HUES48 (cell line): ENCODE measurements at regions not wholly inside any gene's neighbourhood (a gene's known extent, or its start where the extent isn't known, plus 50 kb on each side); places are given as distances from the start of the nearest gene placed in this dataset.

Experiments
- H3K27ac ChIP-seq: one replicate; pipeline ENCODE4 v1.7.0; 2013; ENCODE audit warnings: low read depth, low read length, inconsistent platforms
- H3K27me3 ChIP-seq: 2 replicates; pipeline ENCODE4 v1.6.1; 2013; ENCODE audit warnings: mild to moderate bottlenecking, low read length; ENCODE audit not compliant: control insufficient read depth, insufficient read depth
- H3K36me3 ChIP-seq: 2 replicates; pipeline ENCODE4 v1.6.1; 2013; ENCODE audit warnings: low read length; ENCODE audit not compliant: control insufficient read depth, insufficient read depth
- H3K4me1 ChIP-seq: 2 replicates; pipeline ENCODE4 v1.6.1; 2013; ENCODE audit warnings: mild to moderate bottlenecking, low read length; ENCODE audit not compliant: control insufficient read depth, insufficient read depth
- H3K4me3 ChIP-seq: 2 replicates; pipeline ENCODE4 v1.5.1; 2013; ENCODE audit warnings: mild to moderate bottlenecking, low read depth, low read length
- H3K9ac ChIP-seq: 2 replicates; pipeline ENCODE4 v1.6.1; 2013; ENCODE audit warnings: mild to moderate bottlenecking, low read depth, low read length, moderate library complexity
- H3K9me3 ChIP-seq: 2 replicates; pipeline ENCODE4 v1.6.1; 2013; ENCODE audit warnings: low read length; ENCODE audit not compliant: control insufficient read depth, insufficient read depth

DNA sequence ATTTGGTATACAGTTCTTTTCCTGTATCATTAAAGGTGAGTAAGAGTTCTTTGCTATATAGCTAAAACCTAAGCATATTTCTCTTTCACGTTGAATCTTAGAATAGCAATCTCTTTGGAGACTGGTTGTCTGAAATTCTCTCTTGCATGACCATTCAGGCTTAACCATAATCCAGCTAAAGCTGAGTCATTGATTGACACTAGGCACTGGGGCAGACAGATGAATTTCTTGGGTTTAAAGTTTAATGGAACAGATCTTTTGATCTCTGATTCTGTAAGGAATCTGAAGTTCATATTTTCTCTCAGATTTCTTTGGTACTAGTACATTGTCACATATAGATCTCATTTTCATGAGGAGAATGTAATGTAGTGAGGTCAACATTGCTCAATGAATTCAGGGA, 397.3 kb upstream of the MIR17HG start:
- Histone ChIP-seq H3K9me3 (no peaks in the 10 kb centered on the region), H3K4me3 (no peak overlapping the region), H3K4me1 (peaks cover 8% of the 10 kb centered on the region), H3K27ac (no peak overlapping the region), H3K27me3 (no peaks in the 10 kb centered on the region), H3K9ac (no peak overlapping the region), H3K36me3 (no peaks in the 10 kb centered on the region)

DNA sequence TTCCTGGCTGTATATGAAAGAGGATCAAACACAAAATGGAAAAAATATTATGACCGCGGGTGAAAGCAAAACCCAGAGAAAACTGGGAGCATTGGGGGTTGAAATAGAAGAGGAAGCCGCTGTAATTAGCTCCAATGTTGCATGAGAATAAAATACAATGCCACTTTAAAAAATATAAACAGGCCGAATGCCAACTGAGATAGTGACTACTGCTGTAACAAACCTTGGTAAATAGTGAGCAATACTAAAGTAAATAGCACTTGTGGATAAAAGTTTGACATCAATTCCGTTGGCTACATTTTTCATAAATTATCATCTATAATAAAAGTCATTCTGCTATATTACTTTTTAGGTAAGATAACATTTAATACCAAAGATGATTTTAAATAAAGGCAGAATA, 395.8 kb upstream of the MIR17HG start:
- no peaks in the 10 kb centered on the region for H3K27me3 ChIP-seq
- peaks cover 8% of the 10 kb centered on the region for H3K4me1 ChIP-seq
- H3K27ac ChIP-seq: no peak overlapping the region
- no peaks in the 10 kb centered on the region for H3K36me3 ChIP-seq
- no peak overlapping the region for H3K4me3 ChIP-seq
- H3K9ac ChIP-seq: no peak overlapping the region
- H3K9me3 ChIP-seq: no peaks in the 10 kb centered on the region

DNA sequence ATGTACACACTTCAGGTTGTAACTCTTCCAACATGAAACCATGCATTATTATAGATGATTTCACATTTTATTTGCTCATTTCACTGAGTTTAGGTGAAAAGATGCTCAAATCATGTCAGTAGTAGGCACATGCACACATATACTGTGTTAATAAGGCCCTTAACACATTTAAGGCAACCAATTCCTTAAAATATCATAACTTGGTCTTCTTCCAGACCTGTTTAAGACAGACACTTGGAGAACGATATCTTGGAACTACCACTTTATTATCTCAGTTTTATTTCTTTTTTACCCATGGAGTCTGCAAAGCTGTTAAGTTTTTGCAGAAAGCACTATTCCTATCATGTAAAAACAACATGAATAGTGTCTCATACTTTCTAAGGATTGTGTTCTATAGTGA, 395.2 kb upstream of the MIR17HG start:
- Histone ChIP-seq H3K27me3 (no peaks in the 10 kb centered on the region), H3K36me3 (no peaks in the 10 kb centered on the region), H3K9ac (no peak overlapping the region), H3K27ac (no peak overlapping the region), H3K4me3 (no peak overlapping the region), H3K9me3 (no peaks in the 10 kb centered on the region), H3K4me1 (peaks cover 8% of the 10 kb centered on the region)

DNA sequence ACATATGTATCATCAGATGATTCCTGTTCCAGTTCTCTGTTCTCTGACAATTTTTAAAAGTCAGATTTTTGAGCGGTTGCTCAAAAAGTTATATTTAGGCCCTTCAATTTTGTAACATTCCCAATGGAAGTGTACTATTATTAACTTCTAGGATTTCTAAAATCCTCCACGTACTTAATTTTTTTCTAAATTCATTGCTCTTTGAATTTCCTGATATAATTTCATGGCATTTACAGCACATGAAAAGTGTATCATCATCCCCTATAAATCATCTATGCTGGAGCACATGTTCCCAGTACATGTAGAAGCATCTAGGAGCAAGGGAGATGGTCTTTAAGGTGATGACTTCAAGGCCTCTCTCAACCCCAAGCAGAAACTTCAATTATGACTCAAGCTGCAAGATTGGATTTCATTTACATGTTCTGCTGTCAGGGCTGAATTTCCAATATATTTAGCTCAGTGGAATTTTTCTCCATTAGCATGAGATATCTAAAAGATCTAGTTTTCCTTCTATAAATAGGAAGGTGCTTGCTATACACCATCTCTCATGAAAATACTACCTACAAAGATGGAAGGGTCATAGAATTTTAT, 392.8 kb upstream of the MIR17HG start:
- no peak overlapping the region for H3K27ac ChIP-seq
- peaks cover 8% of the 10 kb centered on the region for H3K4me1 ChIP-seq
- H3K9ac ChIP-seq: no peak overlapping the region
- H3K4me3 ChIP-seq: no peak overlapping the region
- no peaks in the 10 kb centered on the region for H3K9me3 ChIP-seq
- no peaks in the 10 kb centered on the region for H3K27me3 ChIP-seq
- H3K36me3 ChIP-seq: no peaks in the 10 kb centered on the region

DNA sequence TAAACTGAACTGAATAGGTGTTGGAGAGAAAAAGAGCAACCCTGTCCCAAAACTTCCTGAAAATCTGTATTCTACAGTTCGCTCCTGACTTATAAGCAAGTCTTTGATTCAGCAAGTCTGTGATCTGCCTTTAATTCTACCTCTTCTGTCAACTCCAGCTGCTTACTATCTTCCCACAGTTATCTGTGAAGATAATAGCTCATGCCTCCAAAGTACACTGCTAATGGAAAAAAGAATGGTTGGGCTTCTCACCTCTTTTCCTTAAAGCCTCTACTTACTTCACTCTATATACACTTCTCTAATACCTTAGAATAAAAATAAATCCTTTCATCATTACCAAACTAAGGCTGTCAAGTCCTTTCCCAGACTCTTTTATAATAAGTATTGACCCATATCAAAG, 391.5 kb upstream of the MIR17HG start:
- Histone ChIP-seq H3K27ac (no peak overlapping the region), H3K9me3 (no peaks in the 10 kb centered on the region), H3K4me3 (no peak overlapping the region), H3K4me1 (peaks cover 8% of the 10 kb centered on the region), H3K9ac (no peak overlapping the region), H3K27me3 (no peaks in the 10 kb centered on the region), H3K36me3 (no peaks in the 10 kb centered on the region)

DNA sequence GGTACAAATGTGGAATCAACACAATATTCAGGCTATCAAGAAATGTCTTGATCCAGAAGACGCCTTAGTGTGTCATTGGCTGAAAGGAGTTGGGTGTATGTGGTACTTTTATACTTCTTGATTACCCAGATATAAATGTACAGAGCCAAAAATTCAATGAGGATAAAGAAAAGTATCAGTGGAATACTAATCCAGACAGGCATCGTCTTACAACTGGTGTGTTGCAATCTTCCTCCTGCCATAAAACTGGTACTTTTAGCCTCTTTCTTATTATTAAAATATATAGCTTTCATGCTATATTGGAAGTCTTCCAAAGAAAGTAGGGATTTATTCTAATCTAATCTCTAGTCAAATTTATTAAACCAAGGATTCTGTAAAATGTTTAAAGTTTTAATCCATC, 388.6 kb upstream of the MIR17HG start:
- H3K36me3 ChIP-seq: no peaks in the 10 kb centered on the region
- H3K4me3 ChIP-seq: no peak overlapping the region
- H3K9ac ChIP-seq: no peak overlapping the region
- no peaks in the 10 kb centered on the region for H3K9me3 ChIP-seq
- H3K27me3 ChIP-seq: no peaks in the 10 kb centered on the region
- no peak overlapping the region for H3K27ac ChIP-seq
- H3K4me1 ChIP-seq: no peaks in the 10 kb centered on the region

DNA sequence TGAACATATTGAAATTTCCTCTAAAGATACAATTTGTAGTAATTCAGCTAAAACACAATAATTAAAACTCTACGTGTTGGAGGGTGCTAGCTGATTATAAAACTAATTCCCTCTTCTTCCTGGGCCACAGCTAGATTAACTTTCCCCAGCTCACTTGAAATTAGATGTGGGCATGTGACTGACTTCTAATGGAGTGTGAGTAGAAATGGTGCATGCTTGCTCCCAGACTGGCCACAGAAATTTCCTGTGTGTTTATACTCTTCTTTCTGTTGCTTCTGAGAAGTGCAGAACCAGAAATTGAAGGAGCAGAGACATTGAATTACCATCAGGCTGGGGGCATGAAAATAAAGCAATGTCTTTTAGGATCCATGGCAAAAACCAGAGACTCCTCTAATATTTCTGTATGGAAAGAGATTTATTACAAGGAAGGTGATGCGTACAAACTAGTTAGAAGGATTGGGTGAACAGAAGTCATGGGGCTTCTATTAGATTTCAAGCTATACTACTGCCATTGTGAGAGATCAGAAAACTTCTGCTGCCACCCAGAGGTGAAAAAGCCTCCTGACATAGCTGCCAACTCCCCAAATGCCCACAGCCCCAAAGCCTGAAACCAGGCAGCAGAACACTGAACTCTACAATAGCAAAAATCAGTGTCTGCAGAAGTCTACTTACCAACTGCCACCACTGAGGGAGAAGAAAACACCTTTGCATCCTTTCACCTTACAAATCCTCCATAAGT, 379.2 kb upstream of the MIR17HG start:
- Histone ChIP-seq H3K27me3 (no peaks in the 10 kb centered on the region), H3K9me3 (no peaks in the 10 kb centered on the region), H3K4me3 (no peak overlapping the region), H3K27ac (no peak overlapping the region), H3K36me3 (no peaks in the 10 kb centered on the region), H3K9ac (no peak overlapping the region), H3K4me1 (peaks cover 7% of the 10 kb centered on the region; the same call in 1 of the 2 replicates)

DNA sequence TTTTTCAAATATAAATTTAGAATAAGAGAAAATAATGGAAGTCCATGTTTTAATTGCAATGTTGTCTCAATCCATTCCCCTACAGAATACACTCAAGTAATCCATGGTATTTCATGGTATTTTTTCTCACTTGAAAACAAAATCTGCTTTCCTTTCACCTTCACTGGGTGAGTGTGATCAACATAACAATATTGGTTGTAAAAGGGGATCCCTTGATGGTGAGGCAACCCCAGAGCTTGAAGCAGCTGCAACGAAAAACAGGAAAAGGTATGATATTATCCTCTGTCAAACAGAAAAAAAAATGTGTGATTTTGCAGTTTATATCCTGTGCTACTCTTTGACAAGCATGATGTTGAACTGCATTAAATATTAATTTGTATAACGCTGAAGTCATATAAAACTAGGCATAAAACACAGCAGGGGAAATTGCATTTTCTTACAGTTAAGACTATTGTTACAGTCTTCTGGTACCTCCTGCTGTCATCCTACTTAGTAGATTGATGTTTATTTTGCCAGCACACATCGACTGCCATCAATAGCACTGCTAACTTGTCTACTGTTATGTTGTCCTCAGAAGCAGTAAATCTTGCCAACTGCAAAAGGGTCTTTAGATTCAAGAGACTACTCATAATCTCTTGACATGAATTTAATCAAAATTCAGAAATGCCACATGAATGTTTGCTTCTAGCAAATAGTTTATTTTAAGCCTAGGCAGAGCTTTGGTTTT, 373.1 kb upstream of the MIR17HG start:
- Histone ChIP-seq H3K4me1 (peaks cover 34% of the 10 kb centered on the region), H3K4me3 (peak overlapping the region; percentile 33), H3K9me3 (no peaks in the 10 kb centered on the region), H3K27ac (peak overlapping the region; percentile 63), H3K36me3 (no peaks in the 10 kb centered on the region), H3K27me3 (no peaks in the 10 kb centered on the region), H3K9ac (no peak overlapping the region; the same call in 1 of the 2 replicates)

DNA sequence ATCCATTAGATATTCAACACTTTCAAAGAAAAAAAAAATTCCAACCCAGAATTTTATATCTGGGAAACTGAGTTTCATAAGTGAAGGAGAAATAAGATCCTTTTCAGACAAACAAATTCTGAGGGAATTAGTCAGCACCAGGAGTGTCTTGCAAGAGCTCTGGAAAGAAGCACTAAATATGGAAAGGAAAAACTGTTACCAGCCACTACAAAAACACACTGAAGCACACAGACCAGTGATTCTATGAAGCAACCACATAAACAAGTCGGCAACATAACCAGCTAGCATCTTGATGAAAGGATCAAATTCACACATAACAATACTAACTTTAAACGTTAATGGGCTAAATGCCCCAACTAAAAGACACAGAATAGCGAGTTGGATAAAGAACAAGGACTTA, 368.4 kb upstream of the MIR17HG start:
- no peaks in the 10 kb centered on the region for H3K27me3 ChIP-seq
- no peaks in the 10 kb centered on the region for H3K9me3 ChIP-seq
- no peak overlapping the region for H3K4me3 ChIP-seq
- H3K27ac ChIP-seq: no peak overlapping the region
- H3K4me1 ChIP-seq: peaks cover 20% of the 10 kb centered on the region
- no peaks in the 10 kb centered on the region for H3K36me3 ChIP-seq
- no peak overlapping the region for H3K9ac ChIP-seq

DNA sequence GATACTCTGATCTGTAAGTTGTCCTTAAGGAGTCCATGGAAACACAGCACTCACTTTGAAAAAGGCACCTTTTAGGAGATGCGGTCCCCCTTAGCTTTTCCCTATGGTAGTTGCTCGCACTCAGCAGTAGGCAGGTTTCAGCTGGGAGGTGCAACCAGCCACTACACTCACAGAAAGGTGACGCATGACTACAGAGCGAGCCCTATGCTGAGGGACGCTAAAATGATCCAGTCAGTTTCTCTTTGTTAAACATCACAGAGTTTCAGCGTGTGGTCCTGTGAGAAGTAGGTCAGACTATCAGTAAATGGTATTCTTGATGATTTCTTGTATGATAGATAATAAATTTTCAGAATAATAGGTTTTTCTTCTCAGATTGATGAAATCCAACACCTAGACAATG, 362.7 kb upstream of the MIR17HG start:
- no peak overlapping the region for H3K4me3 ChIP-seq
- no peaks in the 10 kb centered on the region for H3K9me3 ChIP-seq
- no peaks in the 10 kb centered on the region for H3K27me3 ChIP-seq
- H3K4me1 ChIP-seq: no peaks in the 10 kb centered on the region
- H3K9ac ChIP-seq: no peak overlapping the region
- no peak overlapping the region for H3K27ac ChIP-seq
- no peaks in the 10 kb centered on the region for H3K36me3 ChIP-seq

DNA sequence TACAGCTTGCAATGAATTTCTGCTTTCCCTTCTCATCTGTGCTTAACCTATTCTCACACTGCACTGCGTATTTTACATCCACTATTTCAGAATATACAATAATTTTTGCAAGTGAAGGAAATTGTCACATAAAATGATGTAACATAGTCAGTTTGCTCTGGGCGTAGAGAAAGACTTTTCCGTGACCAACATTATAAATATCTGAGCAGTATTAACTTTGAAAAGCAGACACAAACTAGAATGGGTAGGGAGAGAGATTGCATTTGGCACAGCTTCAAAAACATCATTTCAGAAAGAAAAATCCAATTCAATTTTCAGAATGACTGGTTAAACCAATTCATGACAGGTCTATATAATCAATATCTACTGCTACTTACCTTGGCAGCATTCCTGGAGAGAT, 352.5 kb upstream of the MIR17HG start:
- Histone ChIP-seq H3K27ac (no peak overlapping the region), H3K9me3 (no peaks in the 10 kb centered on the region), H3K36me3 (no peaks in the 10 kb centered on the region), H3K9ac (no peak overlapping the region), H3K4me1 (no peaks in the 10 kb centered on the region), H3K27me3 (no peaks in the 10 kb centered on the region), H3K4me3 (no peak overlapping the region)
